Nephron progenitor cell (in vitro differentiated cells): ENCODE measurements at regions not wholly inside any gene's neighbourhood (a gene's known extent, or its start where the extent isn't known, plus 50 kb on each side); places are given as distances from the start of the nearest gene placed in this dataset.

Source experiments
- DNase-seq: peaks from one replicate; pipeline ENCODE4 v3.0.0; 2021
- H3K27ac Mint-ChIP-seq: 2 replicates; pipeline ENCODE4 v1.8.0; 2021; ENCODE audit warnings: mild to moderate bottlenecking, moderate library complexity, mixed read lengths
- H3K27me3 Mint-ChIP-seq: 2 replicates; pipeline ENCODE4 v1.8.0; 2021; ENCODE audit warnings: mild to moderate bottlenecking, low read depth, mixed read lengths; ENCODE audit not compliant: poor library complexity
- H3K36me3 Mint-ChIP-seq: 2 replicates; pipeline ENCODE4 v1.8.0; 2021; ENCODE audit warnings: low read depth, mixed read lengths
- H3K4me1 Mint-ChIP-seq: 2 replicates; pipeline ENCODE4 v1.8.0; 2021; ENCODE audit warnings: mixed read lengths
- H3K4me3 Mint-ChIP-seq: 2 replicates; pipeline ENCODE4 v1.8.0; 2021; ENCODE audit warnings: mild to moderate bottlenecking, moderate library complexity, mixed read lengths
- H3K9me3 Mint-ChIP-seq: 2 replicates; pipeline ENCODE4 v1.8.0; 2021; ENCODE audit warnings: mild to moderate bottlenecking, moderate library complexity, mixed read lengths
- CTCF ChIP-seq: fragments of 200-600 bp; sonication (generic); IDR thresholded peaks from 2 replicates; pipeline ENCODE4 v1.5.0; 2021; ENCODE audit warnings: antibody characterized with exemption

DNA sequence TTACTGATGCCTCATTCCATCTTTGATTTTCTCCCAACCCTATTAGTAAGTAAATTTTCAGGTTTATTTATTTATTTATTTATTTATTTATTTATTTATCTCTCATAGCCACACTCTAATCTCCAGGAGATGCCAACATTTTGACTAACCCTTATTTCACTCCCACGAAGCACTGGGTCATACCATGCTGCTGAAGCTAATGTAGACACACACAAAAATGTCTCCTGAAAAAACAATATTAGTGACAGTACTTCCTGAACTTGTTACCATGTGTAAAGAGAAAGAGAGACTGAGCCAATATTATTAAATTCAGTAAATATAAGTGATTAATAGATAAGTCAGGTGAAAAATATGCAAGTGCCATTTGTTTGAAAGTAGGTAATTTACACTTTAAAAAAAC, 402.7 kb downstream of the C4orf33 start:
- Mint-ChIP-seq H3K27ac (no peak overlapping the region), H3K27me3 (no peaks in the 10 kb centered on the region), H3K4me1 (peaks cover 8% of the 10 kb centered on the region), H3K36me3 (no peaks in the 10 kb centered on the region), H3K4me3 (no peak overlapping the region), H3K9me3 (no peaks in the 10 kb centered on the region)
- DNase-seq = no peak
- TF ChIP-seq CTCF = no peak

DNA sequence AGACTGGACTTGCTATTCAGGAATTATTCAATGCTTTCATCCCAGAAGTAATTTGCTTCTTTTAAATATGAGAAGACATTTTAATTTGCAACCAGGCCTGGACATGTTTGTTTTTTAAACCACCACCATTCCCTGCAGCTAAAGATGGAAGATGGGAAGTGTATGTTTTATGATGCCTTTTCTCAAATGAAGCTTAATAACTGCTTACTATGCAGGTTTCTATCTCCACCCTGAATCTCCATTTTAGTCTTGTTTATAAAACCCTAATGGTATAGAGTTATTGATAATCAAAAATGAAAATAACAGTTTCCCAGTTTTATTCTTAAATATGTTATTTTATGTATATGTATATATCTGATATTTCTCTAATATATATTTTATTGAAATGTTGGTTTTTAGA, 418.9 kb downstream of the C4orf33 start:
- no peak for DNase-seq
- Mint-ChIP-seq H3K4me3 (no peak overlapping the region), H3K27me3 (peaks cover 2% of the 10 kb centered on the region), H3K9me3 (no peaks in the 10 kb centered on the region), H3K36me3 (no peaks in the 10 kb centered on the region), H3K27ac (no peak overlapping the region), H3K4me1 (no peaks in the 10 kb centered on the region)
- no peak for TF ChIP-seq CTCF

GRCh38 chr4:129515356-129515755, 419.4 kb downstream of the C4orf33 start:
- Mint-ChIP-seq H3K27me3 (peaks cover 6% of the 10 kb centered on the region), H3K27ac (no peak overlapping the region), H3K9me3 (no peaks in the 10 kb centered on the region), H3K4me3 (no peak overlapping the region), H3K4me1 (no peaks in the 10 kb centered on the region), H3K36me3 (no peaks in the 10 kb centered on the region)
- DNase-seq = no peak
- no peak for TF ChIP-seq CTCF

DNA sequence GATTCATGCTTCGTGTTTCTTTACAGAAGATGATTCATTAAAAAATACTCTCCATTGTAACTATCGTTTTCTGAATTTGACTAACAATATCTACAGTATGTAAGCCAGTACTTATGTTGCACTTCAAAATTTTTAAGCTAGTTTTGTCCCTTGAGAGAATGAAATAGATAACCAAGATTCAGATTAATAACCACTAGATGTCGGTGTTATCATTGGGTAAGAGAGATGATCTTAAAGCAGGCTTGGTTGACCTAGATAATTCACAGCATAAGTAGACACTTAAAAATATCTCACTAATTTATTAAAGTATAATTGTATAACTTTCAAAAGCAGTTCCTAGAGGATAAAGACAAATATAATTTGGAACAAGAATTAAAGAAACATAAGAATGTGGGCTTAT, 430.9 kb downstream of the C4orf33 start:
- Mint-ChIP-seq H3K4me1 (no peaks in the 10 kb centered on the region), H3K4me3 (no peak overlapping the region), H3K27ac (no peak overlapping the region), H3K27me3 (no peaks in the 10 kb centered on the region), H3K9me3 (no peaks in the 10 kb centered on the region), H3K36me3 (no peaks in the 10 kb centered on the region)
- TF ChIP-seq CTCF = no peak
- DNase-seq = no peak

DNA sequence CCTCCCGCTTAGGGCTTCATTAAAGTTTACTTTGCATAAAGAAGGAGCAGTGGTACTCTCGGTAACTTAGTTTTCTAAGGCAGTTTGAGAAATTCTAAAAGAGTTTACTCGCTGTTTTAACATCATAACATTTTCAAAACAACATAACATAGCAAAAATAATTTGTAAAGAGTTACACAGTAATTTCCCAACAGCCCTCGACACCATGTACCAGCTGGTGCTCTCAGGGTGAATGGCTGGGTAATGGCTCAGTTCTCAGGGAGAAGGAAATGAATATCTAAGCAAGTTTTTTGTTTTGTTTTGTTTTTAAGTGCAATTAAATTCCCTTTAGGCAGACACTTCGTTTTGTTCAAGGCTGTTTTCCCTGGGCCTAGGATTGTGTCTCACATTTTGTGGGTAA, 435.3 kb downstream of the C4orf33 start:
- Mint-ChIP-seq H3K27ac (peak overlapping the region; percentile 17), H3K4me3 (no peak overlapping the region), H3K4me1 (no peaks in the 10 kb centered on the region), H3K27me3 (no peaks in the 10 kb centered on the region), H3K36me3 (no peaks in the 10 kb centered on the region), H3K9me3 (no peaks in the 10 kb centered on the region)
- no peak for DNase-seq
- no peak for TF ChIP-seq CTCF

GRCh38 chr4:129532573-129532972, 436.6 kb downstream of the C4orf33 start:
- Mint-ChIP-seq H3K27ac (no peak overlapping the region), H3K9me3 (no peaks in the 10 kb centered on the region), H3K27me3 (no peaks in the 10 kb centered on the region), H3K4me3 (no peak overlapping the region), H3K4me1 (no peaks in the 10 kb centered on the region), H3K36me3 (no peaks in the 10 kb centered on the region)
- DNase-seq = no peak
- TF ChIP-seq CTCF = no peak
